ENCODE measurements at regions not wholly inside any gene's neighbourhood (a gene's known extent, or its start where the extent isn't known, plus 50 kb on each side); places are given as distances from the start of the nearest gene placed in this dataset.
"Not testable (repeated sequence)": the region's sequence is repeated elsewhere in the genome, so short reads cannot be mapped to it uniquely, and the experiment has no call there.

DNA sequence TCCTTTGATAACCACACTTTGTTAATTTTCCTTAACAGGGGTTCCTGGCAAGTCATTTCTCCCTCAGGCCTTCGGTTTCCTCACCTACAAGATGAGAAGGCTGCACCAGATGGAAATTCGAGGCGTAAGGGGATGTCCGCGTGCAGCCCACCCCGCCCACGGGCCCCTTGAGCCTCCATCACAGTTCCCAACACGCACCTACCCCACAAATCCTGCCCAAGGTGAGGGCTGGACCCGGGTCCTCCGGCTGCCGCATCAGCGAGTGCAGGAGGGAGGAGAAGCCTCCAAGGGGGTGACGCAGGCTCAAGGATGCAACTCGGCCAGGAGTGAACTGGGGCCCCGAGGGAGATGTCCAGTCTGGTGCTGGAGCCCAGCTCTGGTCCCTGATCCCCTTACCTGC lies 169.2 kb upstream of the TP53TG3D start:
- H3K4me2 ChIP-seq (ENCODE audit: insufficient read depth, low read length); H3K27me3 ChIP-seq (ENCODE audit: control insufficient read depth in 2 of 2, insufficient read depth in 2 of 2, low read length in 2 of 2); POLR2A ChIA-PET; intact Hi-C loops (cut with micrococcal nuclease); DNase-seq (ENCODE audit: low read depth, low spot score); H3K4me3 ChIP-seq (replicated peaks in 1 of 3; ENCODE audit: insufficient read depth in 1 of 3, low read depth in 1 of 3, low read length in 3 of 3); H3K79me2 ChIP-seq (ENCODE audit: control insufficient read depth, insufficient read depth, low read length); CTCF ChIA-PET; BruUV-seq (replicated peaks); H3K9me3 ChIP-seq (replicated peaks; ENCODE audit: control insufficient read depth, insufficient read depth, low read length); H3K36me3 ChIP-seq (ENCODE audit: control insufficient read depth in 2 of 2, extremely low read depth in 1 of 2, insufficient read depth in 2 of 2, low read length in 2 of 2); FAIRE-seq; H2AFZ ChIP-seq (ENCODE audit: low read depth, low read length); H4K20me1 ChIP-seq (replicated peaks; ENCODE audit: control insufficient read depth, extremely low read depth, insufficient read depth, low read length); H3K27ac ChIP-seq (ENCODE audit: insufficient read depth, low read depth, low read length); H3K9ac ChIP-seq (replicated peaks; ENCODE audit: extremely low read depth, insufficient read depth, low read length); H3K9me1 ChIP-seq (replicated peaks; ENCODE audit: control insufficient read depth, extremely low read depth, insufficient read depth, low read length); dilution Hi-C loops (cut with MboI; ENCODE audit: extremely low pct_ligation_motif_present, low sequenced_read_pairs); H3K4me1 ChIP-seq (ENCODE audit: control insufficient read depth, extremely low read depth, insufficient read depth, low read length): not testable (repeated sequence)

DNA sequence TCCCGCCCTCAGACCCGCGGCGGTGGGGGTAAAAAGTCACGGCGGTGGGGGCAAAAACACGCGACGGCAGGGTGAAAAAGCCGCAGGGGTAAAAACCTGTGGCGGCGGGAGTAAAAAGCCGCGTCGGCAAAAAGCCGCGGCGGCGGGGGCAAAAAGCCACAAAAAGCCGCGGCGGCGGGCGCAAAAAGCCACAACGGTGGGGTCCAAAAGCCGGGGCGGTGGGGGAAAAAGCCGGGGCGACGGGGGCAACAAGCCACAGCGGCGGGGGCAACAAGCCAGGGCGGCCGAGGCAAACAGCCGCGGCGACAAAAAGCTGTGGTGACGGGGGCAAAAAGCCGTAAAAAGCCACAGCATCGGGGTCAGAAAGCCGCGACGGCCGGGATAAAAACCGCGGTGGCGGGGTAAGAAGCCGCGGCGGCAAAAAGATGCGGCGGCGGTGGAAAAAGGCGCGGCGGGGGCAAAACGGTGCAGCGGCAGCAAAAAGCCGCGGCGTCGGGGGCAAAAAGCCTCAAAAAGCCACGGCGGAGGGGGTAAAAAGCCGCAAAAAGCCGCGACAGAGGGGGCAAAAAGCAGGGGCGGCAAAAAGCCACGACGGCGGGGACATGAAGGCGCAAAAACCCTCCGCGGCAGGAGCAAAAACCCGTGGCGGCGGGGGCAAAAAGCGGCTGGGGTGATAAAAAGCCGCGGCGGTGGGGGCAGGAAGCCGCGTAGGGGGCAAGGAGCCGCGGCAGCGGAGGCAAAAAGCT lies 168.3 kb upstream of the TP53TG3D start:
- H3K9me3 ChIP-seq (replicated peaks; ENCODE audit: control insufficient read depth, insufficient read depth, low read length); dilution Hi-C loops (cut with MboI; ENCODE audit: extremely low pct_ligation_motif_present, low sequenced_read_pairs); H3K4me1 ChIP-seq (ENCODE audit: control insufficient read depth, extremely low read depth, insufficient read depth, low read length); H3K27ac ChIP-seq (ENCODE audit: insufficient read depth, low read depth, low read length); H3K36me3 ChIP-seq (ENCODE audit: control insufficient read depth in 2 of 2, extremely low read depth in 1 of 2, insufficient read depth in 2 of 2, low read length in 2 of 2); POLR2A ChIA-PET; H3K9me1 ChIP-seq (replicated peaks; ENCODE audit: control insufficient read depth, extremely low read depth, insufficient read depth, low read length); H3K27me3 ChIP-seq (ENCODE audit: control insufficient read depth in 2 of 2, insufficient read depth in 2 of 2, low read length in 2 of 2); H3K4me3 ChIP-seq (replicated peaks in 1 of 3; ENCODE audit: insufficient read depth in 1 of 3, low read depth in 1 of 3, low read length in 3 of 3); FAIRE-seq; H3K79me2 ChIP-seq (ENCODE audit: control insufficient read depth, insufficient read depth, low read length); intact Hi-C loops (cut with micrococcal nuclease); DNase-seq (ENCODE audit: low read depth, low spot score); H2AFZ ChIP-seq (ENCODE audit: low read depth, low read length); H3K4me2 ChIP-seq (ENCODE audit: insufficient read depth, low read length); BruUV-seq (replicated peaks); CTCF ChIA-PET; H3K9ac ChIP-seq (replicated peaks; ENCODE audit: extremely low read depth, insufficient read depth, low read length); H4K20me1 ChIP-seq (replicated peaks; ENCODE audit: control insufficient read depth, extremely low read depth, insufficient read depth, low read length): not testable (repeated sequence)
- peak; percentile 32 for TF ChIP-seq EZH2 (IDR thresholded peaks at IDR 0.05; ENCODE audit: borderline replicate concordance, low read depth, low read length, severe bottlenecking)
